HCEC 1CT (cell line): ENCODE measurements at regions not wholly inside any gene's neighbourhood (a gene's known extent, or its start where the extent isn't known, plus 50 kb on each side); places are given as distances from the start of the nearest gene placed in this dataset.

ENCODE experiments used
- DNase-seq: peaks from one replicate; pipeline ENCODE4 v3.0.0-alpha.2; 2017

DNA sequence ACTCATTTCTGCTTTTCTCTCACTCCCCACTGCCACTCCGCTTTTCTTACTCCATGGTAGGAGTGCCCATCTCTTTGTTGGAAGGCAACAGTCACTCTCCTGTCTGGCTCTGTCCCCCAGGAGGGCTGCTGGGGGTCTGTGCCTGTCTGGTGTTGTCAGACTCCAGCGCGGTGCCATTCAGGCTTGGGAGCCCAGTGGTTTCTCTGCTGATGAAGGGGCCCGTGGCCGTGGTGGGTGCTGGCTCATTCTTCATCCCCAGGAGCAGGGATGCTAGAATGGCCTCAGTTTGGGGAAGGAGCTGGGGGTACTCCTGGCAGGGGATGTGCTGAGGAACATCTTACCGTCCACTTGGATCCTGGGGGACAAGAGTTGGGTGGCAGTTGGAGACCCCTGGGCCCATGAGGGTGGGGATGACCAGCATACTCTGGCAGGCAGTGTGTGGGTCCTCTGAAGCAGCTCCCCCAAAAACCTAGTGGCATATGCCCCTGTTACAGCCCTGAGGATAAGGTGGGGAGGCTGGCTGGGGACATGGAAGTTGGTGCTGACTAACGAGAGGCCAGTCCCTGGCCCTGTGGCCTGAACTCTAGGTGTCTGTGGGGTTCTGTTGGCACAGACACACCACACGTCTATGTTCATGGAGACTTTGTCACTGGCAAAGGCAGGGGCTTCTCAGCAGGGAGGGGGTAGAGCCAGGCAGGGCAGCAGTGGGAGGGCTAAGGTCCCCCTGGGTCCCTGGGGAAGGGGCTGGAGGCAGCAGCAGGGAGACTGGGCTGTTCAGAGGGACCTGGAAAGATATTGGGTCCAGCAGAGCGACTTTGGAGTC is 102.8 kb upstream of the RET start:
- no peak for DNase-seq

DNA sequence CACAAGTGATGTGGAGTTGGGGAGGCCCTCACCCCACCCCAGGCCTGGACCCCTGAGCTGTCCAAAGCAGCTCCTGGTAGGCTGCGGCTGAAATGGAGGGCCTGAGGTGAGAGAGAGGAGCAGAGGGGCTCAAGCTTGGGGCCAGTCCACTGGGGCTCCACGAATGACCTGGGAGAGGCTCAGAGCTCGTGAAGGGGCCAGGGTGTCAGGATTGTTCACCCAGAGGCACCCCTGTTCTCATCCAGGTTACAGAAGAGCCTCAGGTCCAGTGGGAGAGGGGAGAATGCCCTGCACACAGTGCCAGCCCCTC is 102.2 kb upstream of the RET start:
- DNase-seq, result no peak

DNA sequence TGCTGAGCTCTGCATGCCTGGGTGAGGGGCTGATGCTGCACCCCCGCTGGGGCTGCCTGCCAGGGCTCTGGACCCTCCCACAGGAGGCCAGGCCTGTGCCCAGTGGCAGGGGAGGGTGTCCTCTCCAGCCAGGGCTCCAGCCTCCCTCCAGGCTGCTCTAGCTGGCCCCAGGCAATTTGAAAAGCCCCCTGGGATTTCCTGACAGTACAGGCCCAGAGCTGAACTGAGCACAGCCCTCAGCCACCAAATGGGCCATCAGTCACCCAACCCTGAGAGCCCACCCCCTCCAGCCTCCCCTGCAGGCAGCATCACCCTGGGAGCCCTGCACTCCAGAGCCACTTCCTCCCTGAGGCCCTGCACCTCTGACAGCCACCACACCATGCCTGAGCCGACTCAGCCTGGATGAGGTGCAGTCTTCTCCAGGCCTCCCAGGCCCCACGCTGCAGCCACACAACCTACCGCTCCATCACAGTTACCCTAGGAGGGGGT is 101.8 kb upstream of the RET start:
- DNase-seq, result no peak

DNA sequence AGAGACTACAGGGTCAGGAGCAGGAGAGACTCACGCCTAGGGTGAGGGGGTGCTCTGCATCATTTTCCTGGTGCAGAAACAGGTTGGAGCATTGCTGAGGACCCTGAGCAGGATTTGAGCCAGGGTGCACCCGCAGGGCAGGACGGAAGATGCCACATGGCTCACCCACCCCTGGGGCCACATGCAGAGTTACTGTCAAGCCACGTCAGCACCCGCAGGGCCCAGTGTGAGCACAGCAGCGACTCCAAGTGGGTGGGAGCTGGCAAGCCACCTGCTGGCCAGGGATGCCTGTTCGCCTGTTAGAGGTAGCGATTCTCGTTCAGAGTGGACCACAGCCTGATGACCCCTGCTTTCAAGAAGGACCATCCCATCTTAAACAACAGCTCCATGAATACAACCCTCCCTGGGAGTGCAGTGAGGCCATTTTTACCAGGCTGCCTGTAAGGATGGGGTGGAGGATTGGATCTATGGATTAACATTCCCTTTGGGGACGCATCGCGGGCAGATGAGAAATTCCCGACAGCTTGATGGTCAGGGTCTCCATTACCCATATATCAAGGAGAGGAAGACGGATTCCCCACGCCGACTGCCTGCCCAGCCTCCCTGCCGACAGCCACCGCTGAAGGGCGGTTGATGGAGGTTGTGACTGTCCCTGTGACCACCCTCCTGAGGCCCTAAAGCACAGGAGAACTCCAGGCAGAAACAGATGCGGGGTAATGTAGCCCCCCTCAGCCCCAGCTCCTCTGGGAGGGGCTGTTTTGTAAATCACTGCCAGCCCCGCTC is 101.1 kb upstream of the RET start:
- DNase-seq, result no peak

DNA sequence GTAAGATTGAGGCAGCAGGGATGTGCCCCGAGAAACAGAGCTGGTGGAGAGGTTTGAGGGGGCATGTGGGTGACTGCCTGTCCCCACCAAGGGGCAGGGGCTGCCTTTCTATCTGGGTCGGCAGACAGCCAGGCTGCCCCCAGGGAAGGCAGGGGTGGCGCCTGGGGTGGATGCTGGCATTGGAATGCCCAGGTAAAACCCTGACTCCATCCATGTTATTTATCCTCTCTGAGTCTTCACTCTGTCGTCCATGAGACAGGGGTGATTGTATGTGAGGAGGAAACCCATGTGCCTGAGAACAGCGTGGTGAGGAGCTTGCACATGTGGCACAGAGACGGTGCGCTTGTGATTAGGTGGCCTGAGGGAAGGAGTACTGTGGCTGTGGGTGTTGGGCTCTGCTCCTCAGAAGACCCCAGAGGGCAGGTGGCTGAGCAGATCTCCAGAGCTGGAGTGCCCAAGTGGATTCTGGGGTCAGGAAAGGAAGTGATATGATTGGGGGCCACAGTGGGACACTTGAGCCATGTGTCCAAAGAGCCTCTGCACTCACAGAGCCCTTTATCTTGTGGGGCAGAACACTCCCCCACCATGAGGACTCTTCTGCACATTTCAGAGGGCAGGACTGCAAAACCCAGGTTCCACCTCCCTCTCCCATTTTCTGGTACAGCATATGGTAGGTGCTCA is 100.4 kb upstream of the RET start:
- no peak for DNase-seq

DNA sequence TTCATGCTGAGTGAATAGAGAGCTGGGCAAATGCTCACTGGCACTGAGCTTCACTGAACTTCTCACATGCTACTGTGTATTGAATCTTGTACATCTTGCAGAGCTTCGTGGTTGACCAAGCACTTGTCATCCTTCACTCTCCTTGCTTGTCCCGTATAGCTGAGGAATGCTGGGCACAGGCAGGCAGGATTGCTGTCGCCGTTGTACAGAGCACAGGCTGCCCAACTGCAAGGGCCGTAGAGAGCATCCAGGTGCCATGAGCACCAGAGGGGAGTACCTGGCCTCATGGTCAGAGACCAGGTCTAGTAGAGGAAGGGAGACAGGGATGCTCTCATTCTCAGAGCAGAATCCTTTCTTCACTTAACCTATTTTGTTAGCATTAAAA is 99.8 kb upstream of the RET start:
- no peak for DNase-seq

DNA sequence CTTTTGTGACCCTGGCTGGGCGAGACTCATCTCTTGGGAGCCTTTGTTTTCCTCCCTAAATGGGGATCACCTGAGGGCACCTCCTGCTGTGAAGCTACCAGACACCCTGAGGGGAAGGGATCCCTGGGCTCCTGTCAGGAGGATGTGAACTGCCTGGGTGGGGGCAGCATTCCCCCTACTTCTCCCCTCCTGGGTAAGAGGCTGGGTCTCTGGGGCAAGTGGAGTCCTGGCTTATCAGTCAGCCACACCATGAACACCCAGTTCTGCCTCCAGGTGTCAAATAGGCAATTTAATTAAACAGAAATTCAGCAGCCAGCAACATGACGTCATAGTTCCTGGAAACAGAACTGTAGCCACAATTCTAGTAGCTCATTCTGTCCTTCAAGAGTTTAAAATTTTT is 97.7 kb upstream of the RET start:
- no peak for DNase-seq

DNA sequence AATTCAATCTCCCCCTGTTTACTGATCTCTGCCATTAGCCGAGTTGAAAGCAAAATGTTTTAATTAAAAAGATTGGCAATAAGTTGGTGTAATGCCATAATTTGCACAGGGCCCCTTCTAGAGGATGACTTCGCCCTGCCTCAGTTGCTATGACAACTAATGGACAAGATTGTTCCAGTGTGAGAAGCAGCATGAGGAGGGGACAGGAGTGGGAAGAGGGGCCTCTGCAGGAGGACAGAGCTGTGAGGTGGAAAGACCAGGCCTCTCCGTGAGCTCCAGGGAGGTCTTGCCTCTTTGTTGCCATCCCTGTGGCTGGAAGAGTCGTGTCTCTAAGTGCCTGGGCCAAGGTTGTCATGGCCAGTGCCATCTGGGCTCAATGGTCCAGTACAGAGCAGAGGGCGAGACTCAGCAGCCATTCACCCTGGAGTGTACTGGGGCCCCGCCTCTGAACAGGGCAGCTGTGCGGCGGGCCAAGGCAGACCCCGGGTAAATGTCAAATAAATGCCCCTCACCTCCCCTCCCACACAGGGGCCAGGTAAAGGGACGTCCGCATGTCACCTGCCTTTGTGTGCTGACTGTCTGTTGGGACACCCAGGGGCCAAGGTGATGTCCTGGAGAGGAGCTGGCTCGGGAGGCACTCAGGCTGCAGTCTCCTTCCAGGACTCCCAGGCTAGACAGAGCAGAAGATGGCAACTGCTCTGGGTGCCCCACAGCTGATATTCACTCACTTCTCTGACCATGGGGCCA is 97.0 kb upstream of the RET start:
- no peak for DNase-seq

DNA sequence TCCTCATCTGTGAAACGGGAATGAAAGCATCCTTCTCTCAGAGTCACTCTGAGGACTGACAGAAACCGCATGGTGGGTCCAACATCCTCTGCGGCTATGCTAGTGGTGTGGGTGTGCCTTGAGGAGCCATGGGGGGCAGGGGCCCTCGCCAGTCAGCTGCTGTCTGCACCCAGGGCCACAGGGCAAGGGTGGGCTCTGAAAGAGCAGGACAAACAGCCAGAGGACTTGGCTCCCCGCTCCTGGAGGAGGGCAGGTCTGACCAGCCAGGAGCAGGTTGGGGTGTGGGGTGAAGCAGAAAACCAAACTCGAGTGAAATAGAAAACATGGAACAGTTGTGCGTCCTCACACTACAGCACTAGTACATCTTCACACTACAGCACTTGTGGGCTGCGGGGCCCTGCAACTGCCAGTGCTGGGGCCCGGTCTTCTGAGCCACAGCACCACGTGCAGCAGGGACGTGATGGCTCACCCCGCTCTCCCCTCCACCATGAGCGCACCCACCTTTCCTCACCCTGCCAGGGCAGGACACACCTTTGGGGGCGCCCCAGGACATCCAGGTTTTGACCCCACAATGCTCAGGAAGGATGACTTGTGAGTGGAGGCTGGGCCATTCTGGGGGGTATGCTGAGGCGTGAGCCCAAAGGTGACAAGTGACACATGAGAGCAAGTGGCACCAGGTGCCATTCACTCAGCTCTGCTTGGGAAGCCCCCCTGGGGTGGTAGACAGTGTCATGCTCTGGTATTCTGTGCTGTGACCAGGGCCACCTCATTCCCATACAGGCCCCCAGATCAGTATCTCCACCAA is 96.1 kb upstream of the RET start:
- no peak for DNase-seq

DNA sequence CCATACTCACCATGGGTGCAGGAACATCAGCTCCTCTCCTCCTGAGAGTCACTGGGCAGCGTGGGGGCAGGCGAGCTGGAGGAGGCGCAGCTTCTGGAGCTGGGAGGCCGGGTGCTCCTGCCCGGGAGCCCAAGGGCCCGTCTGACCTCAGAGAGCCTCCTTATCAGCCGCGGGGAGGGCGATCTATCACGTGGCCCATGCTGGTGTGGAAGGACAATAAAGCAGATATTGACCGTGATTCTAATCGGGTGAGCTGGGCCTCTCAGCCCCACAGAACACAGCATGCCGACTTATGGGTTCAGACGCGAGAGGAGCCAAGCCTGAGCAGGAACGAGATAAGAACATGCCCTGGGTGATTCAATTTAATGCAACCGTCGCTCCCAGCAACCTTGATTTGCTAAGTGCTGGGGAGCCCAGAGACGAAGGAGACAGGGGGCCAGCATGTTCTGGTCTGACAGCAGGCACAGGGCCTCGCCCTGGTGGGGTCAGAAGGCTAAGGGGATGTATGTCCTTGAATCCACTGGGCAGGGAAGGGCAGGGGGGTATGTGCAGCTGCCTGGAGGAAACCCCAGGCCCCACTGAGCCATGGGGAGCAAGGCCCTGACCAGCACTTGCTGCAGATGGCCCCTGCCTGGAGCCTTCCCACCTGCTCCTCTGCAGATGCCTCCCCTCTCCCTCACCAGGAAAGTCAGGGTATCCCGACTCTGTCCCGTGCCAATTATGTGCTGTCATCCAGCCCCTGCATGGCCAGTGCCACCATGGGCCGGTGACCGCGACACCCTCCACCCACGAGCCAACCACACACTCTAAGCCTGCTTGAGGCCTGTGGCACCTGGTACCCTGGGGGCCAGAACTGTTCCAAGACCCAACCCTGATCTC is 95.3 kb upstream of the RET start:
- DNase-seq, result no peak

DNA sequence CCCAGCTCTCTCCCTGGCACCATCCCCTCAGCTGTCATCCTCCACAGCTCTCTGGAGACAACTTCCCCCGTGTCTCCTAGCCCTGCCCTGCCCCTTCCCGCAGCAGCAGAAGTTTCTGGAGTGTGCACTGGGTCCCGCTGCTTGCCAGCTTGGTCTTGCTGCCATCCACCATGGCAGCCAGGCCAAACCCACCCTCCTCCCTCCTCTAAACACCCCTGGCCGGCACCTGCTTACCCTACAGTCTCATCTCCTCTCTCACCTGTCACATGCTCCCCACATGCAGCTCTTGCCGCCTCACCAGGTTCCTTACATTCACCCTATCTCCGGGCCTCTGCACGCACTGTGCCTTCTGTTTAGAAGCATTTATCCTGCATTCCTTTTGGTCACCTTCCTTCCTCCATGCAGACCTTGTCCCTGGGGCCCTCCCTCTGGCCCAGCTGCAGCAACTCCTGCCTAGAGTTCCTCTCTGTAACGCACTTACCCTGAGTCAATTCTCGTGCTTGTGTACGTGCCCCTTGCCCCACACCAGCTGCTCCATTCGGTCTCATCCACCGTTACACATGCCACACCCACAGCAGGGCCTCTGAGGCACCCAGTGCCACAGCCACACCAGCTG is 93.9 kb upstream of the RET start:
- no peak for DNase-seq

DNA sequence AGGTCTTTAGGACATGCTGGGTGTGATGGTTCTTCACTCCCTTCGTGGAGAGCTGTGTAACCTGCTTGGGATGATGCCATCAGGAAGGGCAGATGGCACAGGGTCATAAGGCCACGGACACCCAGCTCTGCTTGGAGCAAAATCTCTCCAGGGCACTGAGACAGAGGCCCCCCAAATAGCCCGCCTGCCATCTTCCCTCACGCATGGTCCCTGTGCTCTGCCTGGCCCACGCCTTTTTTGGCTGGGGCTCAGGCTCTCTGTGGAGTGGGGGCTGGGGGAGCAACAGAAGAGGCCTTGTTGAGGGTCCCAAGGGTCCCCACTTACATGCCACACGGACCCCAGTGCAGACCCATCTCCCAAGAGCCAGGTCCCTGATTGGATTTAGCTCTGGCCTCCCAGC is 93.3 kb upstream of the RET start:
- no peak for DNase-seq

DNA sequence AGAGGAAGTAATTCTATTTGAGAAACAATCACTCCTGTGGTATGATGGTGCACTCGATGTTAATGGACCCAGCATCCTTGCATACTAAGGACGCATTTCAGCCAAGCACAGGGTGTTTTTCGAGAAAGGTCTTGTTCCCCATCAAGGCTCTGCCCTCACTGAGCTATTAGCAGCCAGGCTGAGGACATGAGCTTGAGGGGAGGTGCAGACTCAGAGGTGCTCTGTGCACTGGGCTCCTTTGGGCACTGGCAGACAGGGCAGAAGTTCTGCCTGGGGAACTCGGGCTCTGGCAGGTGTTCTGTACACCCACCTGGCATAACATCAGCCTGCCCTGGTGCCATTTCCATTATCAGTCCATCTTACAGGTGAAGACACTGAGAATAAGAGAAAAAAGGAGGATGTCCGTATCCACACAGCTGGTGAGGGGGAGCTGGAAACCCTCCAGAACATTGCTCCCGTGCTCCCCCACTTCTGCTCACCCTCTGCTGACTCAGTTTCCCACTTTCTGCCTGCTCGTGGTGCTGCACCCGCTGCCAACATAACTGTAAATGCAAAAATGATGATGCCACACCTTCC is 92.7 kb upstream of the RET start:
- DNase-seq, result no peak

DNA sequence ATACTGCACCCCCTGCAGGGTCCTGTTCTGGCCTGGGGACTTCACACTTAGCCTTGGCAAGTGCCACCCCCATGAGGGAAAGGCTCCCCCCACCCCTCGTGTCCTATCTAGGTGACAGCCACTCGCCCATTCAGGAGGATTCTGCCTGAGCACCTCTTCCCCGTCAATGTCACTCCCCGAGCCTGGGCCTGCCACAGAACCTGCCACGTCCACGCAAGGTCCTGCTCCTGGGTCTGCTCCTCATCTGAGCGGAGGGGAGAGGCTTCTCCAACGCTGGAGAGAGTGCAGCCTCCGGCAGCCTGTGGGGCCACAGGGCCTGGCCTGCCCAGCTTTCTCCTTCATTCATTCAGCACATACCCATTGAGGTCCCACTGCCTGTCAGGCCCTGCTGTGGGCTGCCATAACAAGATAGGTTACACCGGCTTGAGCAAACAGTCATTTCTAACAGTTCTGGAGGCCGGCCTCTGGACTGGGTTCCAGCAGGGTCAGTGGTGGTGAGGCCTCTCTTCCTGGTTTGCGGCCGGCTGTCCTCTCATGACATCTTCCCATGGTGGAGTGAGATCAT is 92.0 kb upstream of the RET start:
- DNase-seq, result no peak

DNA sequence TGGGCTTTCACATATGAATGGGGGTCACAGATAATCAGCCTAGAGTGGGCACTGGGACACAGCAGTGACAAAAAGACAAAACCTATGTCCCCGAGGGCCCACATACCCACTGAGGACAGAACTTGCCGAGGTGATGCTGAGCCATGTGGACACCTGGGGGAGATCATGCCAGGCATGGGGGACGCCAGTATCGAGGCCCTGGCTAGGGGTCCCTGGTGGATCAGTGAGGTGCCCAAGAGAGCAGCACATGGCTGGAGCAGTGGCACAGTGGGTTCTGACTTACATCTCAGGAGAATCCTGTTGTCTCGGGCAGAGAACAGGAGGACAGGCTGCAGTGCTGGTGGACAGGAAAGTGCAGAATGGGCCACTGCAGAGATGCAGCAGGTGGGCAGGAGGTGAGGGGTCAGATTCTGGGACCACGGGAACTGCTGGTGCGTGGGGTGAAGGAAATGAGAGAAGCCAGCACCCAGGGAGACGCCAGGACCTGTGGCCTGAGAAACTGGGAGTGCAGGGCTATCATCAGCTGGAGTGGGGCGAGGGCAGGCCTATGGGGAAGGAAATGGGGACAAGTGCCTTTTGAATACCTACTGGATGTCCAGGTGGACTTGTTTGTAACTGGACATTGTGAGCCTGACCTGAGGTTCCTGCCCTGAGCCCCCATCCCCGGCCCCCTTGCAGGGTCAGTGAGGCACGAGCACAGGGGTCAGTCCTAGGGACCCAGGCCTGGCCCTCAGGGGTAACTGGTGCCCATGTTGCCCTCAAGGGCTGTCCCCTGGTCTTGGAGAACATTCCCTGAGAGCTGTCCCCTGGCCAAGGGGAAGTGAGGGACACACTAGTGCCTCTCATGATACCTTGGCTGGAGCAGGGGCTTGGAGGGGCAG is 91.2 kb upstream of the RET start:
- no peak for DNase-seq

DNA sequence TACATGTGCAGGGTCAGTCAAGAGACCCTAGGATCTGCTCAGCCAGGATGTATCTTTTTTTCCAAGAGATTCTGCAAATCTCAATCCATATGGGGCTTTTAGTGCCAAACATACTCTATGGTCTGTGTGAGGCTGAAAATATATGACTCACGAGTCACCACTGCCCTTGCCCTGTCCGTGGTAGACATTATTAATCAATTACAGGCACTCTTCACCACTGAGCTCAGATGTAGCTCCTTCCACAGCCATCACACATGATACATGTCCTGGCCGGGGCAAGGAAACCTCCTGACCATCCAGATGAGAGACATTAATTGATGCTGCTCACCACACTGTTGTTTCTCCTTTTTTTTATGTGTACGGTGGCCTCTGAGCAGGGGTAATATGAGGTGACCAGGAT is 90.2 kb upstream of the RET start:
- no peak for DNase-seq

DNA sequence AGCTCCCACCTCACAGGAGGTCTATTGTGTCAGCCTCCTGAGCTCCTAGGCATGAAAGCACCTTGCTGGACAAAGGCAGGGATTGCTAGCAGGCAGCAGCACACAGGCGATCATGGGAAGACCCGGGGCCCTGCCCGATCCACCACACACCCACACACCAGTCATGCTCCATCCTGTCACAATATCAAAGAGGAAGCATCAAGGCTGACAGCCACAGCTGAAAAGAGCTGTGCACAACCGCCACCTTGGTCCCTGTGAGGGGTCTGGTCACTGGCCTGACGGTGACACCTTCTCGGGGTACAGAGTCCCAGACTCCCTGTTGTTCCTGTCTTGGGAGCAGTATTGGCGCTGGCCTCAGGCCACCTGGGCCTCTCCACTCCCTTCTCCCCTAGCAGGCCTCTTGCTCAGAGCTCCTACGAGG is 89.7 kb upstream of the RET start:
- DNase-seq, result no peak

DNA sequence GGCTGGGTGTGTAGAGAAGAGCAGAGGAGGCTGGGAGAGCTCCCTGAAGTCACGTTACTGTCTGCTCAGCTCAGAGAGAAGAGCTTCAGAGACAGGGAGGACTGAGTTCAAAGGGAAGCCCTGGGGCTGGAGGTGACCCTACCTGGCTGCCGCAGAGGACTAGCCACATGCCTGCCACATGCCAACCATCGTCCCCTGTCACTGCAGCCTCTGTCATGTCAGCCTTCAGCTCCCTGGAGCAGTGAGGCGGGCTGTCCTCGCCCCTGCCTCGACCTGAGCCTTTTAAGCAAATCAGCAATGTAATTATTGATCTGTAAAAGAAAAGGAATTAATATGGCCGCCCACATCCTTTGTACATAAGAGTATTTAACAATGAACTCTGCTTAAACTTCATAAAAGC is 89.3 kb upstream of the RET start:
- no peak for DNase-seq

DNA sequence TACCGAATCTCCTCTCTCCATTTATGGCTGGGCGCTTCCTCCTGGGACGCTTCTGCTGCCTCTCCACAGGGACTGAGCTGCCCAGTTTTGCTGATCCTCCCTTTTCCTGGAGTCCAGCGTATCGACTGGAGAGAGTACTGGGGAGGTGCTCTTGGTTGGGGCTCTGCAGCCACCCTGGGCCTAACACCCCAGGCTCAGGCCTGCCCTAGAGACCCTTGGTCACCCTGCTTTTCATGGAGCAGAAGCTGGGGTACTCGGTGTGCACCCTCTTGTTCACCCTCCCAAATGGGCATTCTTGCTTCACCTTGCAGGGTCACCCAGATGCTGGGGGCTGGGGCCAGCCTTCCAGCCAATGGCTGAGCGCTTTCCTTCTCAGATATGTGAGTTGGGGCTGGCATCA is 88.8 kb upstream of the RET start:
- DNase-seq, result no peak
